Liver (tissue), 8 donors: ENCODE measurements at regions not wholly inside any gene's neighbourhood (a gene's known extent, or its start where the extent isn't known, plus 50 kb on each side); places are given as distances from the start of the nearest gene placed in this dataset.

Experiments used
- DNase-seq: peaks from one replicate; pipeline ENCODE4 v3.0.0-alpha.2; 2017; ENCODE audit warnings: low spot score
- H3K27ac ChIP-seq, 2 donors: one replicate each; pipeline ENCODE4 v1.7.0; 2013; ENCODE audit warnings: inconsistent platforms in 2 of 2, low read length in 2 of 2, control low read depth in 1 of 2, low read depth in 1 of 2, mild to moderate bottlenecking in 1 of 2
- H3K27me3 ChIP-seq, 4 donors: one replicate each; pipeline versions ENCODE4 v1.6.1 to v1.7.0; 2013; ENCODE audit warnings: low read length in 3 of 4, inconsistent platforms in 1 of 4, mild to moderate bottlenecking in 1 of 4, moderate library complexity in 1 of 4; ENCODE audit not compliant: control insufficient read depth in 4 of 4, insufficient read depth in 4 of 4
- H3K36me3 ChIP-seq, 4 donors: one replicate each; pipeline versions ENCODE4 v1.6.1 to v1.7.0; 2013; ENCODE audit warnings: low read length in 3 of 4, mild to moderate bottlenecking in 3 of 4, low read depth in 1 of 4, moderate library complexity in 1 of 4; ENCODE audit not compliant: control insufficient read depth in 4 of 4, insufficient read depth in 3 of 4
- H3K4me1 ChIP-seq, 4 donors: one replicate each; pipeline versions ENCODE4 v1.6.1 to v1.7.0; 2013; ENCODE audit warnings: low read length in 3 of 4, mild to moderate bottlenecking in 3 of 4, moderate library complexity in 1 of 4; ENCODE audit not compliant: control insufficient read depth in 4 of 4, insufficient read depth in 4 of 4
- H3K4me3 ChIP-seq, 3 donors: one replicate each; pipeline versions ENCODE4 v1.6.1 to v1.7.0; 2013; ENCODE audit warnings: low read length in 3 of 3, control low read depth in 1 of 3, low read depth in 1 of 3, mild to moderate bottlenecking in 1 of 3
- H3K9ac ChIP-seq, 2 donors: one replicate each; pipeline ENCODE4 v1.7.0; 2013; ENCODE audit warnings: low read length in 2 of 2, mild to moderate bottlenecking in 2 of 2, moderate library complexity in 2 of 2, control low read depth in 1 of 2, low read depth in 1 of 2
- H3K9me3 ChIP-seq, 4 donors: one replicate each; pipeline versions ENCODE4 v1.6.1 to v1.7.0; 2013; ENCODE audit warnings: low read length in 3 of 4; ENCODE audit not compliant: control insufficient read depth in 4 of 4
- ATF3 ChIP-seq: IDR thresholded peaks from 2 replicates; pipeline ENCODE4 v1.6.1; 2016; ENCODE audit warnings: antibody characterized with exemption
- CTCF ChIP-seq: fragments of 150-350 bp; IDR thresholded peaks from 2 replicates; pipeline ENCODE4 v1.5.1; 2017; ENCODE audit warnings: improper control_type of control experiment, low read depth, low read length; ENCODE audit not compliant: missing input control
- EGR1 ChIP-seq, 2 donors: IDR thresholded peaks; 2 replicates each; pipeline ENCODE4 v1.6.1; 2016 to 2018; ENCODE audit warnings: antibody characterized with exemption in 2 of 2, low read depth in 2 of 2
- FOXA1 ChIP-seq: IDR thresholded peaks from 2 replicates; pipeline ENCODE4 v1.6.1; 2016; ENCODE audit warnings: antibody characterized with exemption
- FOXA2 ChIP-seq: IDR thresholded peaks from 2 replicates; pipeline ENCODE4 v1.6.1; 2016; ENCODE audit warnings: antibody characterized with exemption
- GABPA ChIP-seq, 2 donors: IDR thresholded peaks in 1 of 2; conservative IDR thresholded peaks in 1 of 2; 2 replicates each; pipeline ENCODE4 v1.6.1; 2016; ENCODE audit warnings: antibody characterized with exemption in 2 of 2, mild to moderate bottlenecking in 1 of 2, moderate library complexity in 1 of 2
- HNF4A ChIP-seq, 2 donors: conservative IDR thresholded peaks; 2 replicates each; pipeline ENCODE4 v1.6.1; 2016; ENCODE audit warnings: antibody characterized with exemption in 2 of 2, mild to moderate bottlenecking in 2 of 2
- HNF4G ChIP-seq: IDR thresholded peaks from 2 replicates; pipeline ENCODE4 v1.6.1; 2016; ENCODE audit warnings: antibody characterized with exemption
- JUND ChIP-seq, 2 donors: IDR thresholded peaks; 2 replicates each; pipeline ENCODE4 v1.6.1; 2016; ENCODE audit warnings: antibody characterized with exemption in 2 of 2
- MAX ChIP-seq: IDR thresholded peaks from 2 replicates; pipeline ENCODE4 v1.6.1; 2016; ENCODE audit warnings: antibody characterized with exemption
- NR2F2 ChIP-seq: IDR thresholded peaks from 2 replicates; pipeline ENCODE4 v1.6.1; 2016; ENCODE audit warnings: antibody characterized with exemption
- RAD21 ChIP-seq, 2 donors: IDR thresholded peaks; 2 replicates each; pipeline ENCODE4 v1.6.1; 2016; ENCODE audit warnings: antibody characterized with exemption in 2 of 2, mild to moderate bottlenecking in 2 of 2
- REST ChIP-seq: IDR thresholded peaks from 2 replicates; pipeline ENCODE4 v1.6.1; 2016; ENCODE audit warnings: antibody characterized with exemption, mild to moderate bottlenecking
- RXRA ChIP-seq, 2 donors: IDR thresholded peaks; 2 replicates each; pipeline ENCODE4 v1.6.1; 2017 to 2018; ENCODE audit warnings: antibody characterized with exemption in 2 of 2, mild to moderate bottlenecking in 1 of 2
- SP1 ChIP-seq: IDR thresholded peaks from 2 replicates; pipeline ENCODE4 v1.6.1; 2018; ENCODE audit warnings: antibody characterized with exemption, mild to moderate bottlenecking
- TAF1 ChIP-seq: conservative IDR thresholded peaks from 2 replicates; pipeline ENCODE4 v1.6.1; 2016; ENCODE audit warnings: antibody characterized with exemption, mild to moderate bottlenecking
- YY1 ChIP-seq: IDR thresholded peaks from 2 replicates; pipeline ENCODE4 v1.6.1; 2016; ENCODE audit warnings: antibody characterized with exemption, mild to moderate bottlenecking
- ZBTB33 ChIP-seq: IDR thresholded peaks from 2 replicates; pipeline ENCODE4 v1.6.1; 2016; ENCODE audit warnings: antibody characterized with exemption
- WGBS: extraction: QIAGEN DNeasy Blood & Tissue Kit; methylation state at CpG from one replicate; pipeline ENCODE4 v1.1.7; 2013; 5-methylcytosine and 5-hydroxymethylcytosine counted together
- donor health status: healthy.
- donor health status: healthy.
- donor health status: healthy.
- donor health status: healthy.
- donor health status: healthy.

- no peak for DNase-seq
These were observed 216.5 kb upstream of the MKLN1 start for GRCh38 chr7:131111081-131111576.

More at GRCh38 chr7:131111081-131111576, 216.5 kb upstream of the MKLN1 start:
- Histone ChIP-seq H3K27me3 (no peaks in the 10 kb centered on the region), H3K4me3 (peak overlapping the region in 2 of 3 donors; percentile 63 to 93), H3K9ac (peak overlapping the region in 1 of 2 donors; percentile 86), H3K9me3 (no peaks in the 10 kb centered on the region), H3K4me1 (peaks cover 2 to 29% (median 19%) of the 10 kb centered on the region in 4 donors), H3K27ac (peak overlapping the region; percentile 29 to 99), H3K36me3 (no peaks in the 10 kb centered on the region)
- WGBS: 4% methylated on average over 6 of the region's 6 CpGs
- TF ChIP-seq YY1: peak; percentile 47
- TF ChIP-seq MAX: peak; percentile 65
- TF ChIP-seq JUND (IDR thresholded peaks at IDR 0.05): peak in 1 of 2 donors; percentile 18
- TF ChIP-seq GABPA (IDR thresholded peaks at IDR 0.05 in 1 of 2, conservative IDR thresholded peaks at IDR 0.05 in 1 of 2): peak; percentile 26 to 66
- TF ChIP-seq SP1: peak; percentile 55
- no peak for TF ChIP-seq REST
- no peak for TF ChIP-seq FOXA2
- TF ChIP-seq HNF4G: no peak
- peak; percentile 49 to 56 for TF ChIP-seq RAD21 (IDR thresholded peaks at IDR 0.05)
- TF ChIP-seq HNF4A (conservative IDR thresholded peaks at IDR 0.05): peak; percentile 15 to 47
- no peak for TF ChIP-seq ATF3
- no peak for TF ChIP-seq FOXA1
- TF ChIP-seq RXRA (IDR thresholded peaks at IDR 0.05): peak; percentile 11 to 62
- TF ChIP-seq EGR1 (IDR thresholded peaks at IDR 0.05; ENCODE audit: low read depth in 2 of 2): no peak
- no peak for TF ChIP-seq CTCF
- TF ChIP-seq ZBTB33: no peak
- peak; percentile 75 for TF ChIP-seq TAF1
- TF ChIP-seq NR2F2: no peak
